Common myeloid progenitor, CD34-positive (primary cell): ENCODE measurements at regions not wholly inside any gene's neighbourhood (a gene's known extent, or its start where the extent isn't known, plus 50 kb on each side); places are given as distances from the start of the nearest gene placed in this dataset.

Experiments used
- CTCF ChIA-PET: fragments of 350-600 bp; sonication (Branson Sonifier 250); formaldehyde crosslinking; loops from one replicate; lab custom pipeline; 2021; ENCODE audit warnings: antibody characterized with exemption; lab: Charles Lee
- POLR2A ChIA-PET: fragments of 350-600 bp; sonication (Branson Sonifier 250); formaldehyde crosslinking; loops from one replicate; lab custom pipeline; 2021; ENCODE audit warnings: antibody characterized with exemption; lab: Charles Lee
- DNase-seq, 3 donors: peaks; one replicate each; pipeline versions ENCODE4 v3.0.0 to v3.0.0-alpha.2; 2013
- H3K27ac ChIP-seq, 2 experiments: 1 replicate in 1 of 2; 2 replicates in 1 of 2; pipeline ENCODE4 v1.7.0; 2013; ENCODE audit warnings: inconsistent platforms in 2 of 2, low read length in 2 of 2, mild to moderate bottlenecking in 2 of 2, low read depth in 1 of 2, moderate library complexity in 1 of 2; ENCODE audit not compliant: severe bottlenecking in 2 of 2, insufficient read depth in 1 of 2, poor library complexity in 1 of 2
- H3K27me3 ChIP-seq, 5 experiments: replicated peaks in 2 of 5; 1 replicate in 3 of 5; 2 replicates in 2 of 5; pipeline versions ENCODE4 v1.6.1 to v1.7.0; 2013; ENCODE audit warnings: low read length in 4 of 5, mild to moderate bottlenecking in 2 of 5, moderate library complexity in 2 of 5, inconsistent platforms in 1 of 5; ENCODE audit not compliant: insufficient read depth in 5 of 5, control insufficient read depth in 4 of 5
- H3K36me3 ChIP-seq, 4 experiments: 1 replicate in 2 of 4; 2 replicates in 2 of 4; pipeline versions ENCODE4 v1.6.1 to v1.7.0; 2013; ENCODE audit warnings: low read length in 3 of 4, control low read depth in 1 of 4, mild to moderate bottlenecking in 1 of 4; ENCODE audit not compliant: control insufficient read depth in 4 of 4, insufficient read depth in 4 of 4
- H3K4me1 ChIP-seq, 4 experiments: 1 replicate in 3 of 4; 2 replicates in 1 of 4; pipeline versions ENCODE4 v1.6.1 to v1.7.1; 2013; ENCODE audit warnings: low read length in 3 of 4, mild to moderate bottlenecking in 3 of 4, control low read depth in 1 of 4, inconsistent platforms in 1 of 4, moderate library complexity in 1 of 4; ENCODE audit not compliant: control insufficient read depth in 4 of 4, insufficient read depth in 4 of 4; ENCODE audit errors: control extremely low read depth in 1 of 4
- H3K4me3 ChIP-seq, 7 experiments: 1 replicate in 4 of 7; 2 replicates in 3 of 7; pipeline versions ENCODE4 v1.5.1 to v1.7.0; 2013; ENCODE audit warnings: mild to moderate bottlenecking in 7 of 7, low read length in 6 of 7, moderate library complexity in 6 of 7, inconsistent platforms in 2 of 7, low read depth in 2 of 7, control low read depth in 1 of 7; ENCODE audit not compliant: insufficient read depth in 4 of 7, control insufficient read depth in 1 of 7; ENCODE audit errors: extremely low read depth in 1 of 7
- H3K9me3 ChIP-seq, 5 experiments: 1 replicate in 4 of 5; 2 replicates in 1 of 5; pipeline versions ENCODE4 v1.6.1 to v1.7.1; 2013; ENCODE audit warnings: low read length in 4 of 5, mild to moderate bottlenecking in 2 of 5, inconsistent platforms in 1 of 5, low read depth in 1 of 5, moderate library complexity in 1 of 5; ENCODE audit not compliant: control insufficient read depth in 4 of 5, insufficient read depth in 2 of 5; ENCODE audit errors: control extremely low read depth in 1 of 5
- WGBS: methylation state at CpG from one replicate; pipeline ENCODE4 v1.1.5; 2013; ENCODE audit not compliant: insufficient coverage; 5-methylcytosine and 5-hydroxymethylcytosine counted together

DNA sequence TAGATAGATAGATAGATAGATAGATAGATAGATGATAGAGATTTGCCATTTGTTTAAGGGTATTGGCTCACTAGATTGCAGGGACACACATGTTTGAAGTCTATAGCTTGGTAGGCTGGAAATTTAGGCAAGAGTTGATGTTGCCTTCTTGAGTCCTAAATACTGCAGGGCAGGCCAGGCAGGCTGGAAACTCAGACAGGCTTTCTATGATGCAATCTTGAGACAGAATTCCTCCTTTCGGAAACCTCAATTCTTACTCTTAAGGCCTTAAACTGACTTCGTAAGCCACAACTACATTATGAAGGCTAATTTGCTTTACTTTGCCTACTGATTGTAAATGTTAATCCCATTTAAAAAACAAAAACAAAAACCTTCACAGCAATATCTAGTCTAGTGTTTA lies 322.9 kb upstream of the AKR1E2 start:
- Histone ChIP-seq H3K4me1 (no peaks in the 10 kb centered on the region), H3K36me3 (no peaks in the 10 kb centered on the region), H3K9me3 (no peaks in the 10 kb centered on the region), H3K4me3 (no peak overlapping the region), H3K27me3 (no peaks in the 10 kb centered on the region), H3K27ac (no peak overlapping the region)
- POLR2A ChIA-PET = no interaction called here
- no CpG with 5 or more reads among the region's 2 CpGs for WGBS
- no peak for DNase-seq
- CTCF ChIA-PET = no interaction called here

DNA sequence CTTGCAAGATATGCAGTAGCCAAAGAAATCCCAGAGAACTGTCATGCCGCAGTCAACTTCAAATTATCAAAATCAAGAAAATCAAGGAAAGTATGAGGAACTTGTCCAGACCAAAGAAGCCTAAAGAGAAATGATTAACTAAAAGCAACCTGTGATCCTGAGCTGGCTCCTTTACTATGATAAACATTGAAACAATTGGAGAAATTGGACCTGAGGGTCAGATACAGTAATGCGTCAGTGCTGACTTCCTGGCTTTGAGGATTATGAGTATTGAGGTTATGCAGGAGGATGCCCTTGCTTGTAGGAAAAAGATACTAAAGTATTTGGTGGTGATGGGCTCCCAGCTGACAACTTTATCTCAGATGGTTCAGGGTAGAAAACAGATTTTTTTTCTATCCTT lies 324.7 kb upstream of the AKR1E2 start:
- Histone ChIP-seq H3K4me1 (no peaks in the 10 kb centered on the region), H3K36me3 (no peaks in the 10 kb centered on the region), H3K4me3 (no peak overlapping the region), H3K9me3 (no peaks in the 10 kb centered on the region), H3K27ac (no peak overlapping the region), H3K27me3 (no peaks in the 10 kb centered on the region)
- ChIA-PET POLR2A (no interaction called here), CTCF (no interaction called here)
- 76% methylated on average over 2 of the region's 2 CpGs for WGBS
- no peak for DNase-seq

DNA sequence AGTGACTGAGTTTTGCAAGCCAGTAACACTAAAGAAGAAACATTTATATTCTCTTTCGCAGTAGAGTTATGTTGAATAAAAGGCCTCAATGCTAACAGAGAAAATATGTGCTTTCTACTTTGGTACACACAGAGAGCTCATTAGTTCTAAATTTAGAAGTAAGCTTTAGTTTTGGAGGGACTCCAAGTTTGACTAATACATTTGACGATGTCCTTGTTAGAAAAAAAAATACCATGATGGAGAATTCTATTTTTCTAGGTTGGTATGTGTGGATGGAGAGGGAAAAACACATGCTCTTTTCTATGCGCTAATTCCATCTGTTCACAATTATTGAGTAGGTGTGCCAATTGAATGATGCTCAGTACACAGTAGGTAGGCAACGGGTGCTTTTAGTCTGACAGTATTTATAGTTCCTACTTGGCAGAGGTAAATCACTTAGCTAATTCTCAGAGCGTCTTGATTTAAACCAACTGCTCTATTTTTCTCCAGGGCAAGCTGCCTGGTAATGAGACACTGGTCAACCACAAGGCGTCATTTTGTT lies 327.2 kb upstream of the AKR1E2 start:
- WGBS = 78% methylated on average over 4 of the region's 6 CpGs
- ChIA-PET CTCF (interaction anchor here (1.1 kb wide), 1 partner anchor 9 kb away, joined by 3 read pairs; no protein-coding TSS in a partner anchor), POLR2A (no interaction called here)
- no peak overlapping the region for H3K4me3 ChIP-seq
- H3K4me1 ChIP-seq = no peaks in the 10 kb centered on the region
- no peaks in the 10 kb centered on the region for H3K27me3 ChIP-seq
- H3K27ac ChIP-seq = no peak overlapping the region
- H3K36me3 ChIP-seq = no peaks in the 10 kb centered on the region
- DNase-seq = no peak
- H3K9me3 ChIP-seq = no peaks in the 10 kb centered on the region

DNA sequence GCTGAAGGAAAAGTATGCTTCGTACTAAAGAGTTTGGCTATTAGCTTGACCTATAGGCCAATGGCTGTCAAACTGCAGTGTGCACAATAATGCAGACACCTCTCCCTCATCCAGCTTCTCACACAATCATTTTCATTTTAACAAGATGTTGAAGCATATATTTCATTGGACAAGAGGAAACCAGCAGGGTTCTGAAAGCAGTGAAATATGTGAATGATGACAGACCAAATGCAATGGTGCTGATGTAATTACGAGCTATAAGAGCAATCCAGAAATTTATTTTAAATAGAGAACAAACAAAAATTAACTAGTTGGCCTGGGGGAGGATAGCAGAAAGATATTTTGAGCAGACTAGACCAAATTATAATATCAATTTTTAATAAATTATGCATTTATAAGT lies 331.5 kb upstream of the AKR1E2 start:
- ChIA-PET POLR2A (no interaction called here), CTCF (no interaction called here)
- H3K4me1 ChIP-seq = no peaks in the 10 kb centered on the region
- no peaks in the 10 kb centered on the region for H3K36me3 ChIP-seq
- no peak overlapping the region for H3K27ac ChIP-seq
- no peak for DNase-seq
- H3K27me3 ChIP-seq = no peaks in the 10 kb centered on the region
- no CpG with 5 or more reads among the region's 2 CpGs for WGBS
- H3K9me3 ChIP-seq = peaks cover 0 to 3% (median 0%) of the 10 kb centered on the region in 5 experiments
- no peak overlapping the region for H3K4me3 ChIP-seq

DNA sequence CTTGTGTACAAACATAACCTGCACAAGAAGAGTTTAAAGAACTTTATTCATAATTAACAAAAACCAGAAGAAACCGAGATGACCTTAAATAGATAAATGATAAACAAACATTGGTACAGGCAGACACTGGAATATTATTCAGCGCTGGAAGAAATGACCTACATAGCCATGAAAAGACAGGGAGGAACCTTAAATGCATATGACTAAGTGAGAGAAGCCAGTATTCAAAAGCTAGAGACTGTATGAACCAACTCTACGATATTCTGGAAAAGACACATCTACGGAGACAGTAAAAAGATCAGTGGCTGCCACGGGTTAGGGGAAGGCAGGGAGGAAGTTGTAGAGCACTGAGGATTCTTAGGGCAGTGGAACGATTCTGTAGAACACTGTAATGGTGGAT lies 333.8 kb upstream of the AKR1E2 start:
- Histone ChIP-seq H3K4me3 (no peak overlapping the region), H3K4me1 (no peaks in the 10 kb centered on the region), H3K27ac (no peak overlapping the region), H3K36me3 (no peaks in the 10 kb centered on the region), H3K27me3 (no peaks in the 10 kb centered on the region), H3K9me3 (peaks cover 0 to 3% (median 0%) of the 10 kb centered on the region in 5 experiments)
- ChIA-PET CTCF (no interaction called here), POLR2A (no interaction called here)
- WGBS = 100% methylated on average over 5 of the region's 6 CpGs
- DNase-seq = no peak

DNA sequence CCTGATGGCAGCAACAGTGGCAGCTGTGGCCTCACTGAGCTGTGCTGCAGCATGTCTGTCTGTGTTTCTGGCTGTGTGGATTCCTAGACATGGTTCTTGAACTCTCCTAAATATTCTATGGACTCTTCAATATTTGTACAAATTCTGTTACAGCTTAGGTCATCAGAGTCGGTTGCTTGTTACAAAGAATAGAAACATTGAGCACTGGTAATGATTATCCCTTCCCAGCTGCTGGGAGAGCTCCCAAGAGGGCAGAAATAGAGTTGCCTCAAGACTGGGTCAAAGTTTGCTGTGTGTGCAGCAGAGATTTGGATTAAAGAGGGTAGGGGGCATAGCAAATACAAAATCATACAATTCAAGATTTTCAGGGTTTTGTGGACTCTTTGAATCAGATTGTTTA lies 337.1 kb upstream of the AKR1E2 start:
- H3K27ac ChIP-seq = no peak overlapping the region
- no peaks in the 10 kb centered on the region for H3K36me3 ChIP-seq
- no CpG with 5 or more reads among the region's 1 CpG for WGBS
- H3K4me3 ChIP-seq = no peak overlapping the region
- POLR2A ChIA-PET = no interaction called here
- H3K4me1 ChIP-seq = no peaks in the 10 kb centered on the region
- DNase-seq = no peak
- CTCF ChIA-PET = interaction anchor here (1.4 kb wide), 1 partner anchor 10 kb away, joined by 3 read pairs; no protein-coding TSS in a partner anchor
- H3K27me3 ChIP-seq = no peaks in the 10 kb centered on the region
- H3K9me3 ChIP-seq = peaks cover 0 to 3% (median 0%) of the 10 kb centered on the region in 5 experiments

DNA sequence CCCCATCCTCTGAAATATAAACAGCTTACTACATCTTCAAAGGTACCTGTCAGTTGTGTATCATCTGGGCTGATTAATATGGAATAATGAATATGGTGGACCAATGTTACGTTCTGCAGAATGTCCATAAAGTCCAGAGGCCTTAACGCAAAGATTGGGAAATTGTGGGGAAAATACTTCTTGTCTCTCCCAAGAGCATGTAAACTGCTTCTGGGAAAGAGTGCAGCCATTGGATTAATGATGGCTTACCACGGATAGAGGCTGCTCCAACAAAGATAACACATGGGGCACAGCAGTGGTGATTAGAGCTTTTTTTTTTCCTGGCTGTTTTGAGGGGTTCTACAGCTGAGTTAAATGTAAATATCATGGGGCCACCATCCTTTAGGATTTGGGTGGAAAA lies 340.4 kb upstream of the AKR1E2 start:
- WGBS = 100% methylated on average over 3 of the region's 3 CpGs
- Histone ChIP-seq H3K9me3 (peaks cover 0 to 1% (median 0%) of the 10 kb centered on the region in 5 experiments), H3K36me3 (no peaks in the 10 kb centered on the region), H3K27me3 (no peaks in the 10 kb centered on the region), H3K4me3 (no peak overlapping the region), H3K27ac (no peak overlapping the region), H3K4me1 (no peaks in the 10 kb centered on the region)
- POLR2A ChIA-PET = no interaction called here
- CTCF ChIA-PET = interaction anchor here (0.9 kb wide), 1 partner anchor 33 kb away, joined by 3 read pairs; no protein-coding TSS in a partner anchor
- DNase-seq = no peak
